Stimulated activated naive B cell treated with anti-CD40 and anti-IgM and Interleukin-4, amounts not matched to agents 10 μg/mL and 1 μg/mL and 100 μg/mL, for 72 hours (primary cell): ENCODE measurements at regions not wholly inside any gene's neighbourhood (a gene's known extent, or its start where the extent isn't known, plus 50 kb on each side); places are given as distances from the start of the nearest gene placed in this dataset.

Source experiments
- ATAC-seq, 2 donors: fragments of 150-1000 bp; cut with Tn5 transposase; replicated peaks; 2 replicates each; pipeline ENCODE4 v1.10.0; 2021; ENCODE audit warnings: moderate library complexity in 1 of 2
- DNase-seq: peaks from one replicate; pipeline ENCODE4 v3.0.0; 2021
- H3K27ac Mint-ChIP-seq: one replicate; pipeline ENCODE4 v1.8.0; 2022; ENCODE audit warnings: mild to moderate bottlenecking, mixed read lengths
- H3K27me3 Mint-ChIP-seq, 2 donors: one replicate each; pipeline ENCODE4 v1.8.0; 2022; ENCODE audit warnings: mixed read lengths in 2 of 2
- H3K36me3 Mint-ChIP-seq, 2 donors: one replicate each; pipeline ENCODE4 v1.8.0; 2022; ENCODE audit warnings: mixed read lengths in 2 of 2, mild to moderate bottlenecking in 1 of 2
- H3K4me1 Mint-ChIP-seq, 2 donors: one replicate each; pipeline ENCODE4 v1.8.0; 2022; ENCODE audit warnings: mixed read lengths in 2 of 2, mild to moderate bottlenecking in 1 of 2
- H3K4me3 Mint-ChIP-seq, 2 donors: one replicate each; pipeline ENCODE4 v1.8.0; 2022; ENCODE audit warnings: mild to moderate bottlenecking in 2 of 2, mixed read lengths in 2 of 2, moderate library complexity in 1 of 2
- H3K9me3 Mint-ChIP-seq, 2 donors: one replicate each; pipeline ENCODE4 v1.8.0; 2022; ENCODE audit warnings: mixed read lengths in 2 of 2, mild to moderate bottlenecking in 1 of 2

GRCh38 chr12:29844667-29845066 is 60.9 kb upstream of the TMTC1 start:
- H3K36me3 Mint-ChIP-seq, result no peaks in the 10 kb centered on the region
- no peak overlapping the region for H3K27ac Mint-ChIP-seq
- no peaks in the 10 kb centered on the region for H3K4me1 Mint-ChIP-seq
- H3K27me3 Mint-ChIP-seq, result no peaks in the 10 kb centered on the region
- peaks cover 0 to 12% of the 10 kb centered on the region in 2 donors for H3K9me3 Mint-ChIP-seq
- no peak for DNase-seq
- ATAC-seq, result no peak
- H3K4me3 Mint-ChIP-seq, result no peak overlapping the region

- ATAC-seq (no peak), DNase-seq (no peak)
- Mint-ChIP-seq H3K27ac (no peak overlapping the region), H3K9me3 (peaks cover 12 to 21% of the 10 kb centered on the region in 2 donors), H3K36me3 (no peaks in the 10 kb centered on the region), H3K4me3 (no peak overlapping the region), H3K4me1 (no peaks in the 10 kb centered on the region), H3K27me3 (no peaks in the 10 kb centered on the region)
These were observed 59.3 kb upstream of the TMTC1 start for GRCh38 chr12:29843036-29843435.

- H3K36me3 Mint-ChIP-seq, result no peaks in the 10 kb centered on the region
- H3K4me1 Mint-ChIP-seq, result no peaks in the 10 kb centered on the region
- no peaks in the 10 kb centered on the region for H3K27me3 Mint-ChIP-seq
- H3K4me3 Mint-ChIP-seq, result no peak overlapping the region
- ATAC-seq (no peak), DNase-seq (no peak)
- H3K27ac Mint-ChIP-seq, result no peak overlapping the region
- H3K9me3 Mint-ChIP-seq, result peaks cover 15 to 34% of the 10 kb centered on the region in 2 donors
These were observed 55.0 kb upstream of the TMTC1 start for GRCh38 chr12:29838768-29839167.
